Stimulated activated CD8-positive, alpha-beta memory T cell treated with anti-CD3 and anti-CD28 coated beads, Interleukin-2, amount 100 ng/mL, for 48 hours (primary cell): ENCODE measurements at regions not wholly inside any gene's neighbourhood (a gene's known extent, or its start where the extent isn't known, plus 50 kb on each side); places are given as distances from the start of the nearest gene placed in this dataset.
A peak's percentile ranks its signal among the peaks of the same experiment; 100 is the strongest.

ENCODE experiments used
- DNase-seq, 2 donors: peaks; one replicate each; pipeline ENCODE4 v3.0.0-alpha.2; 2020; ENCODE audit warnings: low read depth in 2 of 2

GRCh38 chr13:24008679-24009078 is 111.4 kb upstream of the C1QTNF9B start:
- no peak for DNase-seq

- DNase-seq, result no peak
Measured at GRCh38 chr13:24011266-24011665, 114.0 kb upstream of the C1QTNF9B start.

- no peak for DNase-seq
Measured at GRCh38 chr13:24012648-24013047, 115.3 kb upstream of the C1QTNF9B start.

- no peak for DNase-seq
Measured at GRCh38 chr13:24013189-24013588, 115.9 kb upstream of the C1QTNF9B start.

- no peak for DNase-seq
Measured at GRCh38 chr13:24016046-24016445, 118.7 kb upstream of the C1QTNF9B start.

- no peak for DNase-seq
Measured at GRCh38 chr13:24022568-24022967, 125.3 kb upstream of the C1QTNF9B start.

- no peak for DNase-seq
Measured at GRCh38 chr13:24023073-24023472, 125.8 kb upstream of the C1QTNF9B start.

- DNase-seq, result no peak
Measured at GRCh38 chr13:24027494-24027893, 130.2 kb upstream of the C1QTNF9B start.

- no peak for DNase-seq
Measured at GRCh38 chr13:24032252-24032651, 128.3 kb upstream of the SPATA13 start.

GRCh38 chr13:24032674-24033073 is 127.8 kb upstream of the SPATA13 start:
- DNase-seq, result no peak

GRCh38 chr13:24033527-24034302 is 126.8 kb upstream of the SPATA13 start:
- no peak for DNase-seq

GRCh38 chr13:24035411-24035810 is 125.1 kb upstream of the SPATA13 start:
- no peak for DNase-seq

- no peak for DNase-seq
Measured at GRCh38 chr13:24036115-24036514, 124.4 kb upstream of the SPATA13 start.

GRCh38 chr13:24038405-24038804 is 122.1 kb upstream of the SPATA13 start:
- DNase-seq, result peak in 1 of 2 donors; percentile 14

GRCh38 chr13:24038841-24039330 is 121.6 kb upstream of the SPATA13 start:
- no peak for DNase-seq

- no peak for DNase-seq
Measured at GRCh38 chr13:24039621-24040475, 120.7 kb upstream of the SPATA13 start.

- DNase-seq, result no peak
Measured at GRCh38 chr13:24040835-24041234, 119.7 kb upstream of the SPATA13 start.

GRCh38 chr13:24041651-24042225 is 118.8 kb upstream of the SPATA13 start:
- DNase-seq, result no peak

- no peak for DNase-seq
Measured at GRCh38 chr13:24042710-24043440, 117.6 kb upstream of the SPATA13 start.

- no peak for DNase-seq
Measured at GRCh38 chr13:24043590-24044350, 116.8 kb upstream of the SPATA13 start.

GRCh38 chr13:24045597-24045996 is 114.9 kb upstream of the SPATA13 start:
- DNase-seq, result no peak
